AG10803 (cell line): ENCODE measurements at regions not wholly inside any gene's neighbourhood (a gene's known extent, or its start where the extent isn't known, plus 50 kb on each side); places are given as distances from the start of the nearest gene placed in this dataset.
A peak's percentile ranks its signal among the peaks of the same experiment; 100 is the strongest.

Experiments used
- DNase-seq: peaks from one replicate; pipeline ENCODE4 v3.0.0; 2010; ENCODE audit warnings: low read depth
- H3K4me3 ChIP-seq: 2 replicates; pipeline ENCODE4 v1.5.1; 2011; ENCODE audit warnings: mild to moderate bottlenecking, low read length, control low read depth
- TF ChIP-seq, protein P1 (sequence below): conservative IDR thresholded peaks from 2 replicates; pipeline ENCODE4 v1.5.1; 2011; ENCODE audit warnings: mild to moderate bottlenecking, low read length, control low read depth, inconsistent platforms

DNA sequence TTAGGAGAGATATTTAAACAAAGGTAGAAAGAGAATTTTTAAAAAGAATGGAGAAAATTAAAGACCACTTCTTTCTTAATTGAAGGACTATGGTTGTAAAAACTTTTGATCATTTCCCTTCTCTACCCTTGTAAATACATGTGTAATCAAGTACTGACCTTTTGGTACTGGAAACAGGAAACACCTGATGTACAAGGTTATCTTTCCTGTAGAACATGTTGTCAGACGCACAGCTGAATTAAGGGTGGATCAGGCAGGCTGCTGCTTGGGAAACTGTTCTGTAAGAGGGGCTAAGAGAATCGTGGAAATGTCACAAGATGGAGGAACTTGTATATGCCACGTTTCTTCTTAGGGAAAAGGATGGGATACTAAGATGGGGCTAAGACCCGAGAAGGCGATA lies 341.6 kb downstream of the ZNF608 start:
- no peak for DNase-seq
- TF ChIP-seq, protein P1, sequence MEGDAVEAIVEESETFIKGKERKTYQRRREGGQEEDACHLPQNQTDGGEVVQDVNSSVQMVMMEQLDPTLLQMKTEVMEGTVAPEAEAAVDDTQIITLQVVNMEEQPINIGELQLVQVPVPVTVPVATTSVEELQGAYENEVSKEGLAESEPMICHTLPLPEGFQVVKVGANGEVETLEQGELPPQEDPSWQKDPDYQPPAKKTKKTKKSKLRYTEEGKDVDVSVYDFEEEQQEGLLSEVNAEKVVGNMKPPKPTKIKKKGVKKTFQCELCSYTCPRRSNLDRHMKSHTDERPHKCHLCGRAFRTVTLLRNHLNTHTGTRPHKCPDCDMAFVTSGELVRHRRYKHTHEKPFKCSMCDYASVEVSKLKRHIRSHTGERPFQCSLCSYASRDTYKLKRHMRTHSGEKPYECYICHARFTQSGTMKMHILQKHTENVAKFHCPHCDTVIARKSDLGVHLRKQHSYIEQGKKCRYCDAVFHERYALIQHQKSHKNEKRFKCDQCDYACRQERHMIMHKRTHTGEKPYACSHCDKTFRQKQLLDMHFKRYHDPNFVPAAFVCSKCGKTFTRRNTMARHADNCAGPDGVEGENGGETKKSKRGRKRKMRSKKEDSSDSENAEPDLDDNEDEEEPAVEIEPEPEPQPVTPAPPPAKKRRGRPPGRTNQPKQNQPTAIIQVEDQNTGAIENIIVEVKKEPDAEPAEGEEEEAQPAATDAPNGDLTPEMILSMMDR: no peak
- no peak overlapping the region for H3K4me3 ChIP-seq

DNA sequence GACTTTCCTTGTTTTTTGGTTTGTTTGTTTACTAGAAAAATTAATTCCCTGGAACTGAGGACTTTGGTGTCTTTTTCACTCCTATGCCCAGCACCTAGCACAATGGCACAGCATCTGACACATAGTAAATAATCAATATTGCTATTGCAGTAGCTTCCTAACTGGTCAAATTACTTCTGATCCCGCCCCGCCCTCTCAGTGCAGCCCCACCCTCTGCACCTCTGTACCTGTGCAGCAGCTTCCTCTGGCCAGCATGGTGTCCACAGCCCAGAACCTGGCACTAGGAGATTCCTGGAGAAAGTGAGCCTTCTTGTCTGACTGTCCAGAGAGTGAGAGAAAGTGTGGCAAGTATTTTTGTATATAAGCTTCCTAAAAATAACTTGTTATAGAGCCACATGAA lies 343.2 kb downstream of the ZNF608 start:
- H3K4me3 ChIP-seq: no peak overlapping the region
- TF ChIP-seq, protein P1: no peak
- no peak for DNase-seq

DNA sequence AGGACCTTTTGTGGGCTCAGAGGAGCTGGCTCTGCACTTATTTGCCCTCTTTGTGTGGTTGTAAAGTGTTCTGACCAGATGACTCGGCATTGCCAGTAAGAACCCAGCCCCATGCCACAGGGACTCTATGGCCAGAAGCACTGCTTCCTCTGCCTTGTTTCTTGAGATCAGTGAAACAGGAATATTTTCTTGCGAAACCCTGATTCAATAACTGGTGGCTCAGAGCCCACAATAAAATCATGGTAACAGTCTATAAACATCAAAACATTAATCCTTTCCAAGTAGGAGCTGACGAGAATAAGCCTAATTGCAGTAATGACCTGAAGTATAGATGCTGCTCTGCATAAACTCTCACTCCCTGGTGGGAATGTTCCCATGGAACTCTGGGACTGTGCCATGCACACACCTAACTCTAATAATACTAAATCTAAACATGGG lies 344.3 kb downstream of the ZNF608 start:
- peak; percentile 56 for DNase-seq

DNA sequence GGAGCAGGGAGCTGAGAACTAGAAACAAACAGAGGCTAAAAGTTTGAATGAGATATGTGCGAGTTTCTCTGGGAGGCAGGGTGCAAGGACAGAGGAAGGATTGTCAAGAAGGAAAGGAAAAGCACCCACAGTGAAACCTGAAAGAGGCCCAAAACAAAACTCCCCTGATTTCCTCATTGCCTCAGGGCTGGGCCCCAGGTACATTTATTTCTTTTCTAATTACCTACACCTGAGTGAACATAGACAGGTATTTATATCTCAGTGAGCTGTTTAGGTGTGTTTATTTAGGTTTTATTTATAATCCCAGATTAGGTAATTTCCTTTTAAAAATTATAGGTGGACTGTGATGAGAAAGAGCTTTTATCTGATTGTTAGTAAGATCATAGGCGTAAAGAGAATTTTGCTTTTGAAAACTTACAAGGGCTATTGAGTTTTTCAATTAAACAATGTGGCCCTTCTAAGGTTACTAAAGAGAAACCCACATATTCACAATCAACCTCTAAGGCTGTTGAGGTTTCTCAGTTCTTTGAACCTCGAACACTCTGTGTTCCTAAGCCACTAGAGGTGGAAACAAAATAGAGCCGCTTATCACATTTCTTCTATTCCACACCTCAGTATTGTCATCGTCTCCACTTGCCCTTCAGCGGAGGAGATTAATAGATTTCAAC lies 344.8 kb downstream of the ZNF608 start:
- DNase-seq: no peak
- TF ChIP-seq, protein P1: no peak
- no peak overlapping the region for H3K4me3 ChIP-seq

More for the DNA sequence above, 344.3 kb downstream of the ZNF608 start:
- no peak overlapping the region for H3K4me3 ChIP-seq
- TF ChIP-seq, protein P1: no peak

DNA sequence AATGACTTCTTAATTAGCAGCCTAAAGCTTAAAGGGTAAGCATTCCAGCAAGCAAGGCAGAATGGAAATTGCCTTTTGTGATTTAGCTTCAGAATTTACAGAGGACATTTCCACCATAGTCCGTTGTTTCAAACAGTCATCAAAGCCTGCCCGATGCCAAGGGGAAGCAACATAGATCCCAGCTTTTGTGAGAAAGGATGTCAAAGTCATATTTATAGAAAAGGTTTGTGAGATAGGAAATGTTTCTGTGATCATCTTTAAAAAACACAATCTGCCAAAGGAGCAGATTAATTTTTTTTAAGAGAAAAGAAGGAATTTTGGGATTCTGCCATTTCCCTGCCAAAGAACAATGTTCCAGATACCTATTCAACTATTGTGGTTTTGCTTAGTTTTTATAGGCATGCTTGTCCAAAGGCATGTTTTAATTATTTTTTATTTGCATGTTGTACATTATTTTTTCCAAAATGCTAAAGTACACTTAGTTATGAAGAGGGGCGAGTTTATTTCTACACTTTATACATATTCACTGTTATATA lies 346.9 kb downstream of the ZNF608 start:
- no peak overlapping the region for H3K4me3 ChIP-seq
- DNase-seq: no peak
- TF ChIP-seq, protein P1: no peak

DNA sequence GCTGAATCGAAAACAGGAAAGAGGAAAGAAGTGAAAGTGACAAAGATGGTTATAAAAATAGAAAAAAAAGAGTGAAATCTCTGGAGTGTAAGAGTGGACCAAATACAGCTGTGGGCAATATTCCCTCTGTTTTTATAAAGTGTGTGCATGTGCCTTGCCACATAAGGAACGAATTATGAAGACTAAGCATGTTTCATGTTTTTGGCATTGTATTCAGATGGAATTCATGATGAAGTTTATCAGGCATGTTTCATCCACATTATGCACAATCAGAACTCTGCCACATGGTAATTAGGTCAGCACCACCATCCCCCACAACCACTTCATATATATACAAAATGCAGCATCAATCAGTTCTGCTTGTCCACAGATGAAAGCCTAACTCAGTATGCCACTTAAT lies 348.0 kb downstream of the ZNF608 start:
- TF ChIP-seq, protein P1: no peak
- DNase-seq: peak; percentile 37
- H3K4me3 ChIP-seq: no peak overlapping the region

DNA sequence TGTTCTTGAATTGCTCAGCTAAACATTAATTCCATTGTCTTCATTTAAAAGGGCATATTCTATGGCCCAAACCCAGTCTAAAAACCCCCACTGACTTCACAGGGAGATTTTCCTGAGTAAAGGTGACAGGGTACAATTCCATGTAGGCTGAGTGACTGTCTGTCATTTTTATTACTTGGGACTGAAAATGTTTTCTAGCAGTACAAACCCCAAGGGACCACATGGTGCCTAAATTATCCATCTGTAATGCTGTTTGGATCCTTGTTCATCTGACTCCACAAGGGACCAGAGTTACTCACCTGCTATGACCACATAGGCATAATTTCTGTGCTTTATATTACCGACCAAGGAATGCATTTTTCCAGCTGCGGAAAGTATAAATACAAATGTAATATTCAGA lies 349.1 kb downstream of the ZNF608 start:
- TF ChIP-seq, protein P1: no peak
- H3K4me3 ChIP-seq: no peak overlapping the region
- DNase-seq: no peak
